ENCODE measurements at regions not wholly inside any gene's neighbourhood (a gene's known extent, or its start where the extent isn't known, plus 50 kb on each side); places are given as distances from the start of the nearest gene placed in this dataset.
"Not testable (repeated sequence)": the region's sequence is repeated elsewhere in the genome, so short reads cannot be mapped to it uniquely, and the experiment has no call there.

- no peak for DNase-seq
Measured at GRCh38 chr14:85911044-85911443, 381.1 kb downstream of the FLRT2 start.

GRCh38 chr14:85909581-85909980 lies 379.6 kb downstream of the FLRT2 start:
- DNase-seq = no peak

- no peak for DNase-seq
Measured at GRCh38 chr14:85907536-85907935, 377.6 kb downstream of the FLRT2 start.

GRCh38 chr14:85897808-85898207 lies 367.9 kb downstream of the FLRT2 start:
- DNase-seq = no peak

GRCh38 chr14:85895603-85896002 lies 365.7 kb downstream of the FLRT2 start:
- DNase-seq = no peak

- DNase-seq = no peak
Measured at GRCh38 chr14:85892251-85892650, 362.3 kb downstream of the FLRT2 start.

- DNase-seq = no peak
Measured at GRCh38 chr14:85883966-85884365, 354.0 kb downstream of the FLRT2 start.

- DNase-seq = no peak
Measured at GRCh38 chr14:85883101-85883500, 353.2 kb downstream of the FLRT2 start.

- DNase-seq = no peak
Measured at GRCh38 chr14:85881935-85882334, 352.0 kb downstream of the FLRT2 start.

- no peak for DNase-seq
Measured at GRCh38 chr14:85878874-85879273, 348.9 kb downstream of the FLRT2 start.

GRCh38 chr14:85873006-85873405 lies 343.1 kb downstream of the FLRT2 start:
- no peak for DNase-seq

- peak in 1 of 2 donors; percentile 3 for DNase-seq
Measured at GRCh38 chr14:85867450-85867849, 337.5 kb downstream of the FLRT2 start.

GRCh38 chr14:85865701-85866100 lies 335.8 kb downstream of the FLRT2 start:
- DNase-seq = no peak

- no peak for DNase-seq
Measured at GRCh38 chr14:85858634-85859033, 328.7 kb downstream of the FLRT2 start.

GRCh38 chr14:85856430-85856829 lies 326.5 kb downstream of the FLRT2 start:
- DNase-seq = no peak

GRCh38 chr14:85853996-85854526 lies 324.1 kb downstream of the FLRT2 start:
- DNase-seq = no peak

- DNase-seq = no peak
Measured at GRCh38 chr14:85852906-85853305, 323.0 kb downstream of the FLRT2 start.

GRCh38 chr14:85852123-85852522 lies 322.2 kb downstream of the FLRT2 start:
- DNase-seq = not testable (repeated sequence)

GRCh38 chr14:85830549-85830948 lies 300.6 kb downstream of the FLRT2 start:
- DNase-seq = not testable (repeated sequence)

GRCh38 chr14:85829601-85830000 lies 299.7 kb downstream of the FLRT2 start:
- DNase-seq = not testable (repeated sequence)

- no peak for DNase-seq
Measured at GRCh38 chr14:85824526-85824925, 294.6 kb downstream of the FLRT2 start.

- DNase-seq = no peak
Measured at GRCh38 chr14:85822236-85822635, 292.3 kb downstream of the FLRT2 start.

GRCh38 chr14:85817430-85817829 lies 287.5 kb downstream of the FLRT2 start:
- DNase-seq = no peak

- no peak for DNase-seq
Measured at GRCh38 chr14:85813040-85813439, 283.1 kb downstream of the FLRT2 start.

GRCh38 chr14:85811340-85811739 lies 281.4 kb downstream of the FLRT2 start:
- DNase-seq = no peak

- DNase-seq = no peak
Measured at GRCh38 chr14:85799668-85800067, 269.7 kb downstream of the FLRT2 start.

Data from CD4-positive, alpha-beta T cell treated with Interferon alpha-2 for 1 hour (primary cell).